GM19025 (cell line): ENCODE measurements at regions not wholly inside any gene's neighbourhood (a gene's known extent, or its start where the extent isn't known, plus 50 kb on each side); places are given as distances from the start of the nearest gene placed in this dataset.
"Not testable (repeated sequence)": the region's sequence is repeated elsewhere in the genome, so short reads cannot be mapped to it uniquely, and the experiment has no call there.

Source experiments
- ATAC-seq: cut with Tn5 transposase; IDR thresholded peaks from one replicate; pipeline ENCODE4 v1.9.1; 2021; ENCODE audit warnings: mild to moderate bottlenecking, low read depth, moderate library complexity; ENCODE audit not compliant: unreplicated experiment

GRCh38 chr10:22771631-22772030, 57.3 kb upstream of the PIP4K2A start:
- not testable (repeated sequence) for ATAC-seq

DNA sequence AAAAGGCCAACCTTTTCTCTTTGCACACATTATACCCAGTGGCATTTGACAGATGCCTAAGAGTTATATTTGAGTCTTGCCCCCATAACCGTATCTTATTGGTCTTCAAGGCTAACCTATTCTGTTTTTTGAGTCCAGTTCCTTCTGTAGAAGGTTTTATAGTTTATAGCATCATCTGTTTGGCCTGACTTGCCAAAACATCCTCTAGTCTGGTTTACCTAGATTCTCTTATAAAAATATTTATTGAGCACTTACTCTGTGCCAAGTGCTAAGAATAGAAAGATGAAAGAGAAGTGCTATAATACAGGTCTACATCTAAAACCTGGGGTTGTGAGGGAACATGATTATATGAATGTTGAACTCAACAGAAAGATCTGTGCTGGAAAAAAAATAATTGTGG, 55.9 kb upstream of the PIP4K2A start:
- ATAC-seq: no peak

DNA sequence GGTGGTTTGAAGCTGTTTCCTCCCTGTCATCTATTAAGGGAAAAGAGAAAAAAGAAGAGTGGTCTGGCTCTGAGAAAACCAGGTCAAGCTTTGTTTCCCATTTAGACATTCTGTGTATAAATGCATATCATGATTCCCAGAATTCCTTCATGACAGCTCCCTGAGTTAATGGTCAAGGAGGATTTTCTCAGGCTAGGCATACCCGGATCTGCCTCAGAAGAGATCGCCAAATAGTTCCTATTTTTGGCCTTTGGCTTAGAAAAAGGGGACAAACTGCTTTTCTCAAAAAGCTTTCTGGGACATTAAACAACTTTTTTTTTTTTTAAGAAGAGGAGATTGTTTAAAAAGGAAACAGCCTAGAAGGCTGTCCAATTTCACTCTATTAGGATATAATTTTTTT, 53.5 kb upstream of the PIP4K2A start:
- no peak for ATAC-seq

- ATAC-seq: no peak
These were observed 52.3 kb upstream of the PIP4K2A start for GRCh38 chr10:22766693-22767092.

DNA sequence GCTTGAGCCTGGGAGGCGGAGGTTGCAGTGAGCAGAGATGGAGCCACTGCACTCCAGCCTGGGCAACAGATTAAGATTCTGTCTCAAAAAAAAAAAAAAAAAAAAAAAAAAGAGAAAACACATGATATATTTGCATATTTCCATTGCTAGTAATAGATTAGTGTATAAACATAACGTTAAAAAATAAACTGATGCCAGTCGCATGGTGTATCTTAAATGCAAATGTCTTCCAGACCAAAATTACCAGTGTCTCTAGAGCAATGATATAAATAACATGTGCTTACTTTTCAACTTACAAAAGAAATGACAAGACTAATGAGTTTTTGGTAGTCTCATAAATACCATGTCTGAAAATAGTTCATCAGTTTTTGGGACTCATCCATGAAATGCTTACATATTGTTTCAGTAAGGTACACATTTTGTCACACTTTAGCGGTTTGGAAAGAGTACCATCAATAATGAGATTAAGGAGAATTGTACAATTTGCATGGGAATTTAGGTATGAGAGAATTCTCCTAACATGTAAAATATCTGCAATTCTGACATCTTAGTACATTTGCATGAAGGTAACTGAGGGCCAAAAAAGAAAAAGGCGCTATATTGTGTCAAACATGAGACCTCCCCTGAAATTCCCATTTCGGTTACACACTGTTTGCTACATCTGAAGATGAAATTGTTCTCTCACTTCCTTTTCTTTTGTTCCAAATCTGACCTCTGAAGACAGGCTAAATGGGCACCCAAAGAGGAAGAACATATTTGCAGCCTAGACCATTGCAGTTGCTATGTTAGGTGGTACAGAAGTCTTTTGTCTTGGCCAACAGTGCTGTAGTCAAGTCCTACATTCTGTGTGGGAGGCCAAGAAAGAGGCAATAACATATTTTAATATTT, 51.5 kb upstream of the PIP4K2A start:
- ATAC-seq: peak; percentile 71

DNA sequence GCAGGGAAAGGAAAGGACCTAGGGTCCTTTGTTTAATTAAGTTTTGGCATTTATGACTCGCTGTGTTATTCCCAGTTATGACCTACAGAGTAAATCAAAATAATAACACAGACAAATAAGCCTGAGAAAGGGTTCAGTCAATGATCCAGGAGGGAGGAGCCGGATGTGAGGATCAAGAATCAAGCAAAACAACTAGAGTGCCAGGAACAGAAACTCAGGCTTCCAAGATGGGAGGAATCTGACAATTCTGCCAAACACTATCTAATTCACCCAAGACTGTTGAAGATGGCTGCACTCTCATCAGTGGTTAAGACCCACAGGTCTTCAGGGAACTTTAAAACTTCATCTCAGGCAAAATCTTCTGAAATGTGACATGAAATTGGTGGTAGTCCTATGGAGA, 50.3 kb upstream of the PIP4K2A start:
- ATAC-seq: no peak
